Kasumi-1 (cell line): ENCODE measurements at regions not wholly inside any gene's neighbourhood (a gene's known extent, or its start where the extent isn't known, plus 50 kb on each side); places are given as distances from the start of the nearest gene placed in this dataset.

Experiments used
- DNase-seq, 2 experiments: peaks; one replicate each; lab custom pipeline; 2025; lab: John Stamatoyannopoulos, UW

DNA sequence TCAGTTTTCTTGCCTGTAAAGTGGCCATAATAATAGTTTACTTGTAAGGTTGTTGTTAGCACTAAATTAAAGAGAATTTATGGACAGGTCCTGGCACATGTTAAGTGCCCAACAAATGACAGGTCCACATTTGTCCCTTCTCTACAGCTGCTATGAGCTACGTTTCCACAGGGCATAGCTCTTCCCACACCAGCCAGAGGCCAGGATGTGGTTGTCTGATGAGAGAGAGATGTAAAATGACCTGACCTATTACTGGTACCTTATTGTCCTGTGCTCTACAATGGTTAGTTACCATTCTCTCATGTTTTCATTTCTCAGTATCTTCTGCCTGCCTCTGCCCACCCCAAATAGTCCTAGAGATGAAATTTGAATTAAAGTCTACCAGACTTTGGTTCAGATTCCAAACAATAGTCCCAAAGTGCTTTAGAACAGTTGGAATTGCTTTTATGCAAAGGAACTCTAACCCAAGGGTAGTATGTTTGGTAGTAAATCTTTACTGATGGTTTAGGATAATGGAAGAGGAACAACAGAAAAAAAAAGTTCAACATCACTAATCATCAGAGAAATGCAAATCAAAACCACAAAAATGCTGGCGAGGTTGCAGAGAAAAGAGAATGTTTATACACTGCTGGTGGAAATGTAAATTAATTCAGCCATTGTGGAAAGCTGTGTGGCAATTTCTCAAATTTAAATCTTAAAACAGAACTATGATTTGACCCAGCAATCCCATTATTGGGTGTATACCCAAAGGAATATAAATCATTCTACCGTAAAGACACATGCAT is 57.1 kb upstream of the ANKFN1 start:
- DNase-seq: no peak

DNA sequence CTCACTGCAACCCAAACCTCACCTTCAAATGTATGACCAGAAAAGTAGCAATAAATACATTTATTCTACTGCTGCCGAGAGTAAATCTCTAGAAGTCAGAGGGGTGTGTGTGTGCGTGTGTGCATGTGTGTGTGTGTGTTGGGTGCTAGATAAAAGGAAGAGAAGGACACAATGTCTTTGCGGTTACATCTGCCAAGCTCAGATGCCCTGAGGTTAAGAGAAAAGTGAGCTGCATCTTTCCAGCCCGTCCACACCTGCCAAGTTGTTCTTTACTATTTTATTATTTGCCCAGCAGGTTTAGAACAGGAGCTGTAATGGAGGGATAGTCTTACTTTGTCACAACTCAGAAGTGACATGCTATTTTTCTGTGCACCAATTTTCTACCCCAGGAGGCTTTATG is 54.5 kb upstream of the ANKFN1 start:
- no peak for DNase-seq

- no peak for DNase-seq
Measured at GRCh38 chr17:56099649-56100048, 53.6 kb upstream of the ANKFN1 start.
